GM21717 (cell line): ENCODE measurements at regions not wholly inside any gene's neighbourhood (a gene's known extent, or its start where the extent isn't known, plus 50 kb on each side); places are given as distances from the start of the nearest gene placed in this dataset.
"Not testable (repeated sequence)": the region's sequence is repeated elsewhere in the genome, so short reads cannot be mapped to it uniquely, and the experiment has no call there.

Source experiments
- ATAC-seq: cut with Tn5 transposase; IDR thresholded peaks from one replicate; pipeline ENCODE4 v1.9.1; 2021; ENCODE audit warnings: mild to moderate bottlenecking, moderate library complexity; ENCODE audit not compliant: unreplicated experiment

DNA sequence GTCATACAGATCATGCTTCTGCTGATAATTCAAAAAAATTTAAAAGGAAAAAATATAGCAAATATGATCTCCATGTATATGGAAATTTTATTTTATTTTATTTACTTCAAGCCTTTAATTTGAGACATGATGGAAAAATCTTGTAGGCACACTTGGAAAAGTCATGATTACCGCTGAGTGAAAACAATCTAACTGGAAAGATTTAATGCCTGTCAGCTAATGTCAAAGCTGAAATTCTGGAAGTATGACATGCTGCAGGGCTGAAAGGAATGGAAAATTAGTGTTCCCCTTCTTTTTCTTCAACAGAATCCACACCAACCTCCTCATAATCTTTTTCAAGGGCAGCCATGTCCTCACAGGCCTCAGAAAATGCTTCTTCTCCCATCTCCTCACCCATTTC is 58.2 kb downstream of the RPRM start:
- no peak for ATAC-seq

GRCh38 chr2:153417077-153417476 is 61.5 kb downstream of the RPRM start:
- no peak for ATAC-seq

DNA sequence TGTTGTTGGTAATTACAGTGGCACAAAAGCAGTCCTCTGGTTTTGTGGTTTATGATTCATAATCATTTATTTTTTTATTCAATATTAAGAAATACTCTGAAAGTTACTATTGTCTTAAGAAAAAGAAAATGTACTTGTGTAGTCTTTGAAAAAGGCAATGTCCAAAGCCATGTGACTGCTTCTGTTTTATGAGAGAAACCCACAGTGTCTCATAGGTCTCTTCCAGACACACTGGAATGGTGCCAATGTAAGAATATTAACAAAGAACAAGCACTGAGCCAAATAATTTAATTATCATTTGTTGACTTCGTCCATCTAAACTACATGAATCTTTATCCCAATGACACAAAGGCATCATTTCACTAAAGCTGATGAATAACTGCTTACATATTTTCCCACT is 62.5 kb downstream of the RPRM start:
- ATAC-seq: no peak

GRCh38 chr2:153408710-153409385 is 69.7 kb downstream of the RPRM start:
- ATAC-seq: no peak

DNA sequence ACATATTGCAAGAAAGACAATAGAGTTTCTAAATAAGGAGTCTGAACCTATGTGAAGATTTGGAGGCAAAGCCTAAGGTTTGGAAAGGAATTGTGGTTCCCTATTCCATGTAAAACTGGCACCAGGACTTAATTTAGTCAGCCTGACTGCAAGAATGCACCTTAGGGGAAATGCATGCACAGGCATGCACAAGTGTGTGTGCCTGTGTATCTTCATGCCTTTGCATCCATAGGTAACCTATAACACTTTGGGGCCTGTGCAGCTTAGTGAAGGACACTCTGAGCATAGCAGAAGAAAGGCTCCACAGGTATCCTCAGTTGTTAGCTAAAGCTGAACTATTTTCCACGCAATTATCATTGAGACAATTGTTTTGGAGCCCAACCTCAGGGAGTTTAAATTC is 73.4 kb downstream of the RPRM start:
- ATAC-seq: no peak

- no peak for ATAC-seq
Measured at GRCh38 chr2:153404792-153405191, 73.8 kb downstream of the RPRM start.

DNA sequence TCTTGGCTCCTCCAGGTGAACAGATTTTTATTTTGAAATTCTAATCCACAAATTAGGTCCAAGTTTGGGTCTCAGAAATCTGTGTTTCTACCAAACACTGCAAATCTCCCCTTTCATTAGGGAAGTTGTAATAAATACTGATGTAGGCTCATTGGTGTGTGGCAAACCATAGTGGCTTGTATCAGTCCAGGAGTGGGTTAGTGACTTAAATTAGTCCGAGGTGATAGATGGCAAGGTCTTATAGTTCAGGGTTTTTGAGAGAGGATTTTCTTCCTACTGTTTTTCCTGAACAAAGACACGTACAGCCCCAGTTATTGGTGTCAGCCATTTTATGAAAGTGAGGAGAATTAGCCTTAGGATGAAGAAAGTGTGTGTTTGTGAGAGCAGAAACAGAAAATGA is 74.6 kb downstream of the RPRM start:
- ATAC-seq: no peak

GRCh38 chr2:153403352-153403751 is 75.2 kb downstream of the RPRM start:
- not testable (repeated sequence) for ATAC-seq

DNA sequence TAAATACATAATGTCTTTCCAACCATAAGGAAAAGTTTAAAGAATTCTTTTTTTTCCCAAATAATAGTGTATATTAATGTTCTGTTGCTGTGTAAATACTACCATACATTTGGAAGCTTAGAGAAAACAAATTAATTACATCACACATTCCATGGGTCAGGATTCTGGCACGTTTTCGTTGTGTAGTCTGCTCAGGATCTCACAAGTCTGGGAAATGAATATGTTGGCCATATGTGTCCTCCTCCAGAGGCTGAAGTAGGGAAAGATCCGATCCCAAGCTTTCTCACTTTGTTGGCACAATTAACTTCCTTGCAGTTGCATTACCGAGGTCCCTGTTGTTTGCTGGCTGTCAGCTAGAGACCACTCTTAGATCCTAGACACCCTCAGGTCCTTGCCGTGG is 83.9 kb downstream of the RPRM start:
- ATAC-seq: no peak

DNA sequence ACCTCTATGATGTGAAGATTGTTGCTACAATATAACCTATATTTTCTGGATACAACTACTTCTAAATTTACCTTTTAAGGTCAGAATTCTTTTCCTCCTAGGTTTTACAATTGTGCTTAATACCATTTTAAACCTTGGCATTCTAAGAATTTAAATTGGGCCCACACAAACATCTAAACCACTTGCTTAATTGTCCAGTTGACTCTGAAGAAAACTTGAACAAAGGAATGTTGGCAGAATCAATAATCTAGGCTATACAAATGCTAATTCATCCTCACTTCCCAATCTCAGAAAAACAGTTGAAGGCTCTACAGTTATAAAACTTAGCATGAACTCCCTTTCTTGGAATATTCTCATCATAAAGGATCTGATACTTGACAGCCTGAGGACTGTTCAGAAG is 84.3 kb downstream of the RPRM start:
- ATAC-seq: no peak

GRCh38 chr2:153393518-153393917 is 85.0 kb downstream of the RPRM start:
- ATAC-seq: no peak

DNA sequence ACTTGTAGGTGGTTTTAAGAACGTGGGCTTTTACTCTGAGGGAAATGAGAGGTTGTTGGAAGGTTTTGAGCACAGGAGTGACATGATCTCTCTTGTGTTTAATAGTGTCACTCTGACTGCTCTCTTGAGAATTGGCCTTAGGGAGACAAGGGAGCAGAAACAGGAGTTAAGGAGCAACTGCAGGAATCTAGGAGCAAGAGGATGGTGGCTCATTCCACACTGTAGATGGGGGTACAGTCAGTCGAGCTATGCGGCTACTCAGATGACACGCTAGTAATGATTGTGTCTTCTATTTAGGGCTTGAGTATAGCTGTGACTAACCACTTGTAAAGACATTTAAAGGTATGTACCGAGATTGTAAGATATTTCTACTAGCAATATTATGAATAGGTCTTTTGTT is 87.4 kb downstream of the RPRM start:
- ATAC-seq: no peak

DNA sequence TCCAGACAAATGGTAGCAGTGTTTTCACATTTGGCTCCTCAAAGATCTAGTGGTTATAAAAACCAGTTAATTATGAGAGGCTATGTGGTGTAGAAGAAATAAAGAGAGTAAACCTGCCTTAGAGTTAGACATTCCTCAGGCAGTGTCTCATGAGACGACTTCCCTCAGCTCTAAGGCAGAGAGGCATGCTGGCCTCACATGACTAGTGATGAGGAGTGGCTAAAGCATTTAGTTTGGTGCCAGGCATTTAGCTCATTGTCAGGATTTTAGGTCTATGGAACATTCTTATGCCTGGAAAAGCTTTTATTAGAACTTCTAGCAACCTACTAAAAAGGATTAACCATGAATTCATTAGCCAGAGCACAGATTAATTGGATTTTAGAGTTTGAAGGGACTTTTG is 90.3 kb downstream of the RPRM start:
- ATAC-seq: no peak

- no peak for ATAC-seq
Measured at GRCh38 chr2:153387203-153387602, 91.4 kb downstream of the RPRM start.

GRCh38 chr2:153386481-153386897 is 92.1 kb downstream of the RPRM start:
- no peak for ATAC-seq

GRCh38 chr2:153373510-153374279 is 104.9 kb downstream of the RPRM start:
- no peak for ATAC-seq

DNA sequence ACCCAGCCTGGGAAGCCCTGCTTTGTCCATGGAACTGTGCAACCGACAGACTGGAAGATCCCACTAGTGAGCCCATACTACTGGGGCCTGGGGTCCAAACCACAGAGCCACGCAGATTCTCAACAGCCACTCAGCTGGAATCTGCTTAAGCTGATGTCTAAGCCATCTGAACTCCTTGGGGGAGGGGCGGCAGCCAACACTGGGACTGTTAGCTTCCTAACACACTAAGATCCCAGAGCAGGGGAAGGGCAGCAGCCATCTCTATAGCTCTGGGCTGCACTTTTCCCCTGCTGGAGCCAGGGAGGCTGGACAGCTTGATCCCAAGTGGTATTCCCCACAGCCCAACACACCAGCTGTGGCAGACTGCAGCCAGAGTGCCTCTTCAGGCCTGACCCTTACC is 118.3 kb downstream of the RPRM start:
- no peak for ATAC-seq

DNA sequence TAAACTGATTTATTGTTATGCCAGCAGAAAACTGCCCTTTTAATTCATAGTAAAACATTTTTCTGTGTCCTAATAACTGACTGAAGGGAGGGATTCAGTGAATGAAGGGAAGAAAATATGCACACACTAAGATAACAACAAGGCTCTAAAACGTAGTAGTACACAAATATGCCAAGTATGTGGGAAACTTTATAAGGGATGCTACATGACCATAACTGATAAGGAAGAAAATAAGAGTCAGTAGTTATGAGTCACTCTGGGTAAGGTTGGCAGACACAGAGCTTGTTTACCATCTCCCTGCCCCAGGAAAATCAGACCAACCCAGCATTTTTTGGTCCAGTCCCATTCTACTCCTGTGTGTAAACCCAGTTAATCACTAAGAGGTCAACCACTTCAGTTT is 124.2 kb downstream of the RPRM start:
- no peak for ATAC-seq

GRCh38 chr2:153349603-153350002 is 129.0 kb downstream of the RPRM start:
- ATAC-seq: no peak

DNA sequence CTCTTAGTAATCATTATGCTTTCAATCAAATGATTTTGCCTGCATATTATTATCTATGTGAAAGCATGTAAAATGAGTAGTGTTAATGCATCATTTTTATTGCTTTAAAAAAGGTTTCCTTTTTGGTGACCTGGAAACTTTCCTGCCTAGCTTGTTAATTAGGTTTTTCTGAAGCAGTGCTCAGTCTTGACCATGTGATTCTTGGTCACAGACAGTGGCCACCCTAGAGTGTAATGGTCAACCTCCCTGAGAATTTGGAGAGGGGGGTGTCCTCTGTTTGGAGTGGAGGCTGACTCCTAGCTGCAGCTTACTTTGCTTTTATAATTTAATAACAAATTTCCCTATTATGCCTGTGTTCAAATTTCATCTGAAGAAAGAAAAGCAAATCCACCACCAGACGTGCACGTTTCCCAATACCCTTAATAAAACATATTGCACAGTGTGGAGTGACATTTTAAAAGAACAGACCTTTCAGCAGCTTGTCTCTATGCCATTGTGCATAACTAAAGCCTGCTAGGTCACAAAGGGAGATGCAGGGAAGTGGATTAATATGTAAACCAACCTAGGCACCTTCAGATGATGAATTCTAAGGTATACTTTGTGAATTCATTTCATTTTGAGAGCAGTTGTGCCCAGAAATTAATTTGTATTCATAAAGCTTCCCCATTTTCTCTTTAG is 130.6 kb downstream of the RPRM start:
- no peak for ATAC-seq

DNA sequence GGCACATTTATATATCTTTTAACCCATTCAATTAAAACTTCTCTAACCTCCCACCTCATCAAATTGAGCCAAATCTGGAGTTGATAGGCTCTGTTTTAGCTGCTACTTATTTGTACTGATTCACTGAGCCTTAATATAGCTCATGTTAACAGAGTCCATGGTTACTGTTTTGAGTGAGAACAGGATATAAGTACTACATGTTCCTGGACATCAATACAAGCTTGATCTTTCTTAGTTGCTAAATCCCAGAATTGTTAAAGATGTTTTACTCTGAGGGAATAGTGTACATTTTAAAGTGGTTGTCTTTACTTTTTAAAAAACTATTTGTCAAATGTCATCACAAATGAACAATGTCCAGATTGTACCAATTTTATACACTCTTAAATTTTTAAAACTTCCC is 157.7 kb downstream of the RPRM start:
- ATAC-seq: no peak

- ATAC-seq: no peak
Measured at GRCh38 chr2:153311432-153311831, 167.1 kb downstream of the RPRM start.
